ENCODE measurements at regions not wholly inside any gene's neighbourhood (a gene's known extent, or its start where the extent isn't known, plus 50 kb on each side); places are given as distances from the start of the nearest gene placed in this dataset.
A peak's percentile ranks its signal among the peaks of the same experiment; 100 is the strongest.
"Not testable (repeated sequence)": the region's sequence is repeated elsewhere in the genome, so short reads cannot be mapped to it uniquely, and the experiment has no call there.

DNA sequence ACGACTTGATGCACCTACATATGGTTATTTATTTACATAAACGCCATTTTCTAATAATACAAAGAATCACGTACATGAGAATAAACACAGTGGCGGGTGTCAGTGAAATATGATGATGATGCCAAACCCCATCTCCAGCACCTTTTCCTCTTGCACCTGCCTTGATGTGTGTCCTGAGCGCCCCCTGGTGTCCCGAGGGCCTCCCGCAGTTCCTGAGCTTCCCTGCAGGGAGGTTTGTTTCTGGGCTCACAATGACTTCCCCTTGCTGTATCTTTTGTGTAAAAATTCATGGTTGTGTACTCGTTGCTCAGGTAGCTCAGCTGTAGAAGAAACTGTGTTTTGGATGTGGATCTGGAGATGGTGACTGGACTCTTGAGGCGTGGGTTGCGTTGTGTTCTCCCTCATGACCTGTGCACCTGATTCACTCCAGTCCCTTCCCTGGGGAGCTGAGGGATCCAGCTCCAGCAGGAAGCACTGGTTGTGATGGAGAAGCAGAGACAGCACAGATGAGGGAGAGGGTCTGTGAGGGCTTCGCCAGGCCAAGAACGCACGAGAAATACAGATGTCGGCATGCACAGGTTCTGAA lies 1037.8 kb downstream of the TMEM121 start:
- H3K27ac ChIP-seq: no peak overlapping the region
- TF ChIP-seq, protein P1, sequence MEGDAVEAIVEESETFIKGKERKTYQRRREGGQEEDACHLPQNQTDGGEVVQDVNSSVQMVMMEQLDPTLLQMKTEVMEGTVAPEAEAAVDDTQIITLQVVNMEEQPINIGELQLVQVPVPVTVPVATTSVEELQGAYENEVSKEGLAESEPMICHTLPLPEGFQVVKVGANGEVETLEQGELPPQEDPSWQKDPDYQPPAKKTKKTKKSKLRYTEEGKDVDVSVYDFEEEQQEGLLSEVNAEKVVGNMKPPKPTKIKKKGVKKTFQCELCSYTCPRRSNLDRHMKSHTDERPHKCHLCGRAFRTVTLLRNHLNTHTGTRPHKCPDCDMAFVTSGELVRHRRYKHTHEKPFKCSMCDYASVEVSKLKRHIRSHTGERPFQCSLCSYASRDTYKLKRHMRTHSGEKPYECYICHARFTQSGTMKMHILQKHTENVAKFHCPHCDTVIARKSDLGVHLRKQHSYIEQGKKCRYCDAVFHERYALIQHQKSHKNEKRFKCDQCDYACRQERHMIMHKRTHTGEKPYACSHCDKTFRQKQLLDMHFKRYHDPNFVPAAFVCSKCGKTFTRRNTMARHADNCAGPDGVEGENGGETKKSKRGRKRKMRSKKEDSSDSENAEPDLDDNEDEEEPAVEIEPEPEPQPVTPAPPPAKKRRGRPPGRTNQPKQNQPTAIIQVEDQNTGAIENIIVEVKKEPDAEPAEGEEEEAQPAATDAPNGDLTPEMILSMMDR (conservative IDR thresholded peaks at IDR 0.05): peak; percentile 83

DNA sequence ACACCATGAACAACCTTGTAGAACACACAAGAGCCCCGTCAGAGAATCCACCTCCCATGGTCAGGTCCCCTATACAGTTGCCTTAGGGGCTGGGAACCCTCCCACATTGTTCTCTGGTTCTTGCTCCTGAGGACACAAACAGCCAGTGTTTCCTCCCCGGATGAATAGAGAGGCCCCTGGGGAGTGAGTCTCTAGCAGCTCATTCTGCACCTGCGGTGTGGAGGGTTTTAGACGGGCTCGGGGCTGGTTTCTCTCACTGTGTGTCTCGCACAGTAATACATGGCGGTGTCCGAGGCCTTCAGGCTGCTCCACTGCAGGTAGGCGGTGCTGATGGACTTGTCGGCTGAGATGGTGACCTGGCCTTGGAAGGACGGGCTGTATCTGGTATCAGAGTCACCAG lies 1052.1 kb downstream of the TMEM121 start:
- no peak overlapping the region for H3K27ac ChIP-seq
- TF ChIP-seq, protein P1 (conservative IDR thresholded peaks at IDR 0.05): no peak

DNA sequence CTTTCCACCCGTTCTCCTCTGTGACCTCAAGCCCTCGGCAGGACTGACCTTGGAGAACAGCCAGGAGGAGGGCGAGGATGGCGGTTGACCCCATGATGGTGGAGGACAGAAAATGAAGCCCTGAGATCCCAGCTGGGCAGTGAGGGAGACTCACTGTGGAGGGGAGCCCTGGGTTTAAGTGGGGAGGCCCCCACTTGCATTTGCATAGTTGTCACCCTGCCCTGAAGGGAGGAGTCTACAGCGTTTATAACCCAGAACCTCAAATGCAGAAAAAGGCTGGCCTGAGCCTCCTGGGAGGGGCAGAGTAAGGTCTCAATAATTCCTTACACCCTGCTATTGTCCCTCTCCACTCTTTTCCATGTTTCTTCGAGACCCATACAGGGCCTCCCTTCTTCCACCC lies 1052.7 kb downstream of the TMEM121 start:
- H3K27ac ChIP-seq: no peak overlapping the region
- TF ChIP-seq, protein P1 (conservative IDR thresholded peaks at IDR 0.05): no peak

DNA sequence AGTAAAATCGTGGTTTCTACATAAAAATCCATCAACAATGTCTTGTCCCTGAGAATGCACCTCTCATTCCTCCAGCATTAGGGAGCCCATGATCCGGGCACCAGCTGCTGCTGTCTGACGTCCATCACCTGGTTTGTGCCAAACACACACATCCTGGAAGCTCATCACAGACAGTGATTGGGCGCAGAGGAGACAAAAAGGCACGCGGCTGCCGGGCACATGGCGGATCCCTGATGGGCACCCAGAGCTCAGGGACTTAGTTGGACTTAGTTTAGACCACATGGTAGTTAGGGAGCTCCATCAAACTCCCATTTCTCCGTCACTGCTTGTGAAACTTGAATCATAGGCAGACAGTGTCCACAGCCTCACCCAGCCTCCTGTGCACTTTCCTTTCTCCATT lies 1059.3 kb downstream of the TMEM121 start:
- H3K27ac ChIP-seq: no peak overlapping the region
- TF ChIP-seq, protein P1 (conservative IDR thresholded peaks at IDR 0.05): no peak

DNA sequence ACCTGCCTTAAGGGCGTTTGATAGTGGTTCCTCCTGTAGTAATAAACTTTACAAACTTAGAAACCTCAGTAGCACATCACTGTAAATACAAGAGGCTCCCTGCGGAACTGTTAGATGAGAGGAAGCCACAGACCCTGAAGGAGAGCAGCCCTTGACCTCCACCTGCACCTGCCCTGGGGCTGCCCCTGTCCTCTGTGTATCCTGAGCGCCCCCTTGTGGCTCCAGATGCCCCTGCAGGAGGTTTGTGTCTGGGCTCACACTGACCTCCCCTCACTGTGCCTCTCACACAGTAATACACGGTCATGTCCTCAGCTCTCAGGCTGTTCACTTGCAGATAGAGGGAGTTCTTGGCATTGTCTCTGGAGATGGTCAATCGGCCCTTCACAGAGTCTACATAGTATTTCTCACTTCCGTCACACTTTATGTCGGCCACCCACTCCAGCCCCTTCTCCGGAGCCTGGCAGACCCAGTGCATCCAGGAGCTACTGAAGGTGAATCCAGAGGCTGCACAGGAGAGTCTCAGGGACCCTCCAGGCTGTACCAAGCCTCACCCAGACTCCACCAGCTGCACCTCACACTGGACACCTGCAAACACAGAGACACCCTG lies 1059.8 kb downstream of the TMEM121 start:
- TF ChIP-seq, protein P1 (conservative IDR thresholded peaks at IDR 0.05): peak; percentile 76
- no peak overlapping the region for H3K27ac ChIP-seq

DNA sequence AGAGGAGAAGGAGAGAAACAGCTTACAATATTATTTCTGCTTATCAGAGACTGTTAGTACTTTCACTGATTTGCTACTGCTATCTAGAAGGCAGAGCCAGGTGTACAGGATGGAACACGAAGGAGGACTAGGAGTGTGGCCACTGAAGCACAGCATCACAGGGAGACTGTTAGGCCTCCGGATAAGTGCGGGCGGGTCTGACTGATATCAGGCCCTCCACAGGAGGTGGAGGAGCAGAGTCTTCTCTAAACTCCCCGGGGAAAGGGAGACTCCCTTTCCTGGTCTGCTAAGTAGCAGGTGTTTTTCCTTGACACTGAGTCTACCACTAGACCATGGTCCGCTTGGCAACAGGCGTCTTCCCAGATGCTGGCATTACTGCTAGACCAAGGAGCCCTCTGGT lies 1065.2 kb downstream of the TMEM121 start:
- not testable (repeated sequence) for H3K27ac ChIP-seq

DNA sequence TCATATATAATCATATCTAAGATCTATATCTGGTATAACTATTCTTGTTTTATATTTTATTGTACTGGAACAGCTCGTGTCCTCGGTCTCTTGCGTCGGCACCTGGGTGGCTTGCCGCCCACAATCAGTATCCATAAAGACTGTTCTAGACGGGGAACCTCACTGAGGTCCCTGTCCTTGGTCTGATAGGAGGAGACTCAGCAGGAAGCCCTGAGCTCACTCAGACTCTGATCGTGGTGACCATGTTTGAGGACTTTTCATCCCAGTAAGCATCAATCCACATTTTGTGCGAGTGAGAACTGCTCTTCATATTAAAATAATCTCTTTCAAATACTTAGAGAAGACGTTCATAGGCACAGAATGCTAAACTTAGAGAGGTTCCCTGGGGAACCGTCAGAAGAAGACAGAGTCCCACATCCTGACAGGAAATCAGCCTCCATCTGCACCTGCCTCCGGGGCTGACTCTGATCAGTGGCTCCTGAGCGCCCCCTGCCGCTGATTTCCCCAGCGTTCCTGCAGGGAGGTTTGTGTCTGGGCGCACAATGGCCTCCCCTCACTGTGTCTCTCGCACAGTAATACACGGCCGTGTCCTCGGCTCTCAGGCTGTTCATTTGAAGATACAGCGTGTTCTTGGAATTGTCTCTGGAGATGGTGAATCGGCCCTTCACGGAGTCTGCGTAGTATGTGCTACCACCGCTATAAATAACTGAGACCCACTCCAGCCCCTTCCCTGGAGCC lies 1065.9 kb downstream of the TMEM121 start:
- not testable (repeated sequence) for H3K27ac ChIP-seq

DNA sequence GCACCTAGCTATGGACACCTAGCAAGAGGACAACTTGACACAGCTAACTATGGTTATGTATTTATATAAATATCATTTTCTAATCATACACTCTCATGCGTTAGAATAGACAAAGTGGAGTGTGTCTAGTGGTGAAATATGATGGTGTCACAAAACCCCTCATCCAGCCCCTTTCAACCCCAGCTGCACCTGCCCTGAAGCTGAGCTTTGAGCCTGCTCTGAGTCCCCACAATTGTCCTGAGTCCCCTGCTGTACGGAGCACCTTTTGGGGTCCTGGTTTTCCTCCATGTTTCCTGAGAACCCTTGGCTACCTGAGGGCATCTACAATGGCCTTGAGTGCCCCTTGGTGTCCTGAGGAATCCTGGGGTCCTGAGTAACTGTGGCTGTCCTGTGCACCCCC lies 1072.8 kb downstream of the TMEM121 start:
- TF ChIP-seq, protein P1 (conservative IDR thresholded peaks at IDR 0.05): no peak

More for the DNA sequence above, 1072.8 kb downstream of the TMEM121 start:
- no peak overlapping the region for H3K27ac ChIP-seq

Data from VCaP (cell line).